ENCODE measurements at regions not wholly inside any gene's neighbourhood (a gene's known extent, or its start where the extent isn't known, plus 50 kb on each side); places are given as distances from the start of the nearest gene placed in this dataset.

- H3K9me3 ChIP-seq (ENCODE audit: low read length): no peaks in the 10 kb centered on the region
Measured at GRCh38 chr1:213448776-213449175, 397.7 kb downstream of the RPS6KC1 start.

GRCh38 chr1:213452501-213452900, 401.5 kb downstream of the RPS6KC1 start:
- no peak for ATAC-seq
- TF ChIP-seq CTCF (conservative IDR thresholded peaks at IDR 0.05; ENCODE audit: low read depth, low read length): no peak
- no peak for TF ChIP-seq EZH2phosphoT487 (IDR thresholded peaks at IDR 0.05; ENCODE audit: borderline replicate concordance, low read length)
- no peak for TF ChIP-seq EZH2 (IDR thresholded peaks at IDR 0.05; ENCODE audit: low read length, unreplicated experiment)
- Histone ChIP-seq H3K79me2 (ENCODE audit: low read length) (no peaks in the 10 kb centered on the region), H3K27ac (ENCODE audit: low read length) (no peak overlapping the region), H3K27me3 (ENCODE audit: low read length) (peaks cover 83% of the 10 kb centered on the region), H3K9ac (ENCODE audit: low read length) (no peak overlapping the region), H2AFZ (ENCODE audit: low read length) (no peak overlapping the region), H4K20me1 (ENCODE audit: low read length) (no peaks in the 10 kb centered on the region), H3F3A (ENCODE audit: low read length, unreplicated experiment) (no peaks in the 10 kb centered on the region), H3K9me2 (replicated peaks; ENCODE audit: low read length) (no peaks in the 10 kb centered on the region), H3K36me3 (ENCODE audit: low read depth, low read length) (no peaks in the 10 kb centered on the region), H3K4me1 (ENCODE audit: insufficient read depth, low read length) (no peaks in the 10 kb centered on the region), H3K4me2 (ENCODE audit: low read length) (no peak overlapping the region), H3K4me3 (ENCODE audit: low read length) (no peak overlapping the region), H3K9me3 (ENCODE audit: low read length) (no peaks in the 10 kb centered on the region)
- CTCF ChIA-PET: no interaction called here
- BruUV-seq (replicated peaks): no TSS peak
- intact Hi-C loops (cut with micrococcal nuclease): no loop called here
- no peak for DNase-seq
- POLR2A ChIA-PET (ENCODE audit: unreplicated experiment): no interaction called here

More at GRCh38 chr1:213448776-213449175, 397.7 kb downstream of the RPS6KC1 start:
- no peaks in the 10 kb centered on the region for H3K79me2 ChIP-seq (ENCODE audit: low read length)
- H3K4me3 ChIP-seq (ENCODE audit: low read length): no peak overlapping the region
- DNase-seq (no peak), ATAC-seq (no peak)
- peaks cover 97% of the 10 kb centered on the region for H3K27me3 ChIP-seq (ENCODE audit: low read length)
- H3K4me2 ChIP-seq (ENCODE audit: low read length): no peak overlapping the region
- POLR2A ChIA-PET (ENCODE audit: unreplicated experiment): no interaction called here
- H3K36me3 ChIP-seq (ENCODE audit: low read depth, low read length): no peaks in the 10 kb centered on the region
- H3F3A ChIP-seq (ENCODE audit: low read length, unreplicated experiment): no peaks in the 10 kb centered on the region
- no peak overlapping the region for H2AFZ ChIP-seq (ENCODE audit: low read length)
- no peak for TF ChIP-seq CTCF (conservative IDR thresholded peaks at IDR 0.05; ENCODE audit: low read depth, low read length)
- H4K20me1 ChIP-seq (ENCODE audit: low read length): no peaks in the 10 kb centered on the region
- no peak overlapping the region for H3K27ac ChIP-seq (ENCODE audit: low read length)
- no peaks in the 10 kb centered on the region for H3K9me2 ChIP-seq (replicated peaks; ENCODE audit: low read length)
- CTCF ChIA-PET: no interaction called here
- BruUV-seq (replicated peaks): no TSS peak
- H3K4me1 ChIP-seq (ENCODE audit: insufficient read depth, low read length): no peaks in the 10 kb centered on the region
- intact Hi-C loops (cut with micrococcal nuclease): no loop called here
- no peak overlapping the region for H3K9ac ChIP-seq (ENCODE audit: low read length)

GRCh38 chr1:213457186-213457585, 406.1 kb downstream of the RPS6KC1 start:
- no peaks in the 10 kb centered on the region for H3K36me3 ChIP-seq (ENCODE audit: low read depth, low read length)
- no peaks in the 10 kb centered on the region for H4K20me1 ChIP-seq (ENCODE audit: low read length)
- ATAC-seq: no peak
- H3K9me2 ChIP-seq (replicated peaks; ENCODE audit: low read length): no peaks in the 10 kb centered on the region
- no peaks in the 10 kb centered on the region for H3F3A ChIP-seq (ENCODE audit: low read length, unreplicated experiment)
- no peak overlapping the region for H2AFZ ChIP-seq (ENCODE audit: low read length)
- peaks cover 42% of the 10 kb centered on the region for H3K27me3 ChIP-seq (ENCODE audit: low read length)
- intact Hi-C loops (cut with micrococcal nuclease): no loop called here
- H3K79me2 ChIP-seq (ENCODE audit: low read length): no peaks in the 10 kb centered on the region
- H3K9ac ChIP-seq (ENCODE audit: low read length): no peak overlapping the region
- H3K4me3 ChIP-seq (ENCODE audit: low read length): no peak overlapping the region
- no peak overlapping the region for H3K4me2 ChIP-seq (ENCODE audit: low read length)
- no TSS peak for BruUV-seq (replicated peaks)
- no peaks in the 10 kb centered on the region for H3K9me3 ChIP-seq (ENCODE audit: low read length)
- H3K27ac ChIP-seq (ENCODE audit: low read length): no peak overlapping the region
- CTCF ChIA-PET: no interaction called here
- DNase-seq: no peak
- H3K4me1 ChIP-seq (ENCODE audit: insufficient read depth, low read length): no peaks in the 10 kb centered on the region
- TF ChIP-seq CTCF (conservative IDR thresholded peaks at IDR 0.05; ENCODE audit: low read depth, low read length) (no peak), EZH2phosphoT487 (IDR thresholded peaks at IDR 0.05; ENCODE audit: borderline replicate concordance, low read length) (no peak), EZH2 (IDR thresholded peaks at IDR 0.05; ENCODE audit: low read length, unreplicated experiment) (no peak)
- POLR2A ChIA-PET (ENCODE audit: unreplicated experiment): no interaction called here

All from PC-3 (cell line).